HG03103 (cell line): ENCODE measurements at regions not wholly inside any gene's neighbourhood (a gene's known extent, or its start where the extent isn't known, plus 50 kb on each side); places are given as distances from the start of the nearest gene placed in this dataset.
"Not testable (repeated sequence)": the region's sequence is repeated elsewhere in the genome, so short reads cannot be mapped to it uniquely, and the experiment has no call there.

ENCODE experiments used
- ATAC-seq: cut with Tn5 transposase; IDR thresholded peaks from one replicate; pipeline ENCODE4 v1.9.1; 2021; ENCODE audit warnings: low read depth; ENCODE audit not compliant: unreplicated experiment

- ATAC-seq: no peak
Observed at GRCh38 chr14:39664646-39665045, 232.4 kb upstream of the FBXO33 start.

GRCh38 chr14:39641224-39641623, 209.0 kb upstream of the FBXO33 start:
- no peak for ATAC-seq

DNA sequence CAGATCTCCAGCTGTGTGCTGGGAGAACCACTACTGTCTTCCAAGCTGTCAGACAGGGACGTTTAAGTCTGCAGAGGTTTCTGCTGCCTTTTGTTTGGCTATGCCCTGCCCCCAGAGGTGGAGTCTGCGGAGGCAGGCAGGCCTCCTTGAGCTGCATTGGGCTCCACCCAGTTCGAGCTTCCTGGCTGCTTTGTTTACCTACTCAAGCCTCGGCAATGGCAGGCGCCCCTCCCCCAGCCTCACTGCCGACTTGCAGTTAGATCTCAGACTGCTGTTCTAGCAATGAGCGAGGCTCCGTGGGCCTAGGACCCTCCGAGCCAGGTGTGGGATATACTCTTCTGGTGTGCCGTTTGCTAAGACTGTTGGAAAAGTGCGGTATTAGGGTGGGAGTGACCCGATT, 206.8 kb upstream of the FBXO33 start:
- not testable (repeated sequence) for ATAC-seq

DNA sequence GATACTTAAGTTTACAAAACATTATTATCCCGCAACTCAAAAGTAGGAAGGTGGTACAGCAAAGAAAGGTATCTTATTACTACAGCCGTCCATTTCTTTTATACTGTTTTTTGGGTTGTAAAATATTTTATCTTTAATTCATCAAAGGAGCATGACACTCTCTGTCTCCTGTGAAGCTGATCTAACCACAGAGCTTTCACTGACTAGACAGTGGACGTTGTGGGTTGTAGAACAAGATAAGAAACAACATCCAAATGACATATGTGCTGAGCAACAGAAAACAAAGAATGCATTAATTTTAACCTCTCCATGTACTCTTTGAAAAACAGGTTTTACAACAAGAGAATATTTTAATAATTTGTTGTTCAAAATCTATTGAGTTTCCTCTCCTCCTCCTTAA, 195.9 kb upstream of the FBXO33 start:
- ATAC-seq: no peak

DNA sequence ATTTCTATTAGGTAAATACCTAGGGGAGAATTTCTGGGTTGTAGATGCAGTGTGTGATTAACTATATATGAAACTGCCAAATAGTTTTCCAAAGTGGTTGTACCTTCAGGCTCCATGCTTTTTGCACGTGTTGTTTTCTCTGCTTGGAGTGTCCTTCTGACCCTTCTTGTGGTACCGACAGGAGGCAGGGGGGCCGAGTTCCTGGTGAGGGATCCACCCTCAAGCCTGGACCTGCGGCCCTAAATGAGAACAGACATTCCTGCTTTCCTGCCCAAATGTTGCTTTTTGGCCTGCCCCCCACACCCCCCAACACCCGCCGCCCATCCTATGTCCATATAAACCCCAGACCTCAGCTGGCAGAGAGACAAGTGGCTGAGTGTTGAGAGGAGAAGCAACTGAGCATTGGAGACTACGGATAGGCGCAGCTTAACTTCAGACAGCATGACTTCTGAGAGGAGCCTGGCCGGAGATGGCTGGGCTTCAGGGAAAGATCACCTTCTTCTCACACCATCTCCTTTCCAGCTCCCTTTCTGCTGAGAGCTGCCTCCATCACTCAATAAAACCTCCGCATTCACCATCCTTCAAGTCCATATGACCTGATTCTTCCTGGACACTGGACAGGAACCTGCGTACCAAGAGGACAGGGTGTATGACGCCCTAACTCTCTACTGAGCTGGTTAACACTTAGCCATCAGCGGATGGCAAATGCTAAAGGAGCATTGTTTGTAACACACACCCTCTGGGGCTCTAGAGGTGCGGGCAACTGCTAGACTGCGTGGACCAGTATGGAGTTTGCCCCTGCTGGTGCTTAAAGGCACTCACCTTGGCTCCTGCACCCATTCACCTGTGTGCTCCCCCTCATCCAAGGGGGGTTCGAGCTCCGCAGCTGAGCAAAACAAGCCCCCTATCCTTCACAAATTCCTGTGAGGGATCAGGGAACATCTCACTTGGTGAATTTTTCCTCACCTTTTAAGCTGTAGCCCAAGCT, 194.7 kb upstream of the FBXO33 start:
- ATAC-seq: no peak

DNA sequence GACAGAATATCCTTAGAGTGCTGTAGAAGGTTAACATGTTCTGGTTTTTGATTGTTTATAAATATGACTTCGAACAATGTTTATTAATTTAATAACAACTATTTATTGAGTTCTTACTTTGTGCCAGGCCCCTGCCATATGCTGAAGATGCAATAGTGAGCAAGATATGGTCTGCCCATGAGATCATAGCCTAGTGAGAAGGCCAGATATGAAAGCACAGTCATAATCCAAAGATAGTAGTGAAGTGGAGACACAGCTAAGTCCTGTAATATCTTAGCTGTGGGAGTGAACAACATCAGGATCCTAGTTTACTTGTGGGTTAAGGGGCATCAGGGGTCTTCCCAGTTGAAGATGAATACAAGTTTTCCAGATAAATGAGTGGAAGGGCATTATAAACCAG, 189.4 kb upstream of the FBXO33 start:
- ATAC-seq: no peak

- no peak for ATAC-seq
Observed at GRCh38 chr14:39621223-39621622, 189.0 kb upstream of the FBXO33 start.

DNA sequence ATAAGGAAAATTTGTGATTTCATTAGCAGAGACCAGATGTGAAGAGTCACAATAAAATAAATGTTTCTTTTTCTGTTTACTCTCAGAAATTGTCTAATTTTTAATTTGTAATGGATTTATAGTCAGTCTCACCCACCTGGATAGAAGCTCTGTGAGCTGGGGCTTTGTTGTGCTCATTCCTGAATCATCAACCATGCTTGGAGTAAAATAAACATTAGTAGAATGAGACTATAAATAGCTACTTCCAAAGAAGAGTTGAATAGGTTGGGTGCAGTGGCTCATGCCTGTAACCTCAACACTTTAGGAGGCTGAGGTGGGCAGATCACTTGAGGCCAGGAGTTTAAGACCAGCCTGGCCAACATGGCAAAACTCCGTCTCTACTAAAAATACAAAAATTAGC, 185.3 kb upstream of the FBXO33 start:
- no peak for ATAC-seq

- ATAC-seq: no peak
Observed at GRCh38 chr14:39615352-39615751, 183.1 kb upstream of the FBXO33 start.

DNA sequence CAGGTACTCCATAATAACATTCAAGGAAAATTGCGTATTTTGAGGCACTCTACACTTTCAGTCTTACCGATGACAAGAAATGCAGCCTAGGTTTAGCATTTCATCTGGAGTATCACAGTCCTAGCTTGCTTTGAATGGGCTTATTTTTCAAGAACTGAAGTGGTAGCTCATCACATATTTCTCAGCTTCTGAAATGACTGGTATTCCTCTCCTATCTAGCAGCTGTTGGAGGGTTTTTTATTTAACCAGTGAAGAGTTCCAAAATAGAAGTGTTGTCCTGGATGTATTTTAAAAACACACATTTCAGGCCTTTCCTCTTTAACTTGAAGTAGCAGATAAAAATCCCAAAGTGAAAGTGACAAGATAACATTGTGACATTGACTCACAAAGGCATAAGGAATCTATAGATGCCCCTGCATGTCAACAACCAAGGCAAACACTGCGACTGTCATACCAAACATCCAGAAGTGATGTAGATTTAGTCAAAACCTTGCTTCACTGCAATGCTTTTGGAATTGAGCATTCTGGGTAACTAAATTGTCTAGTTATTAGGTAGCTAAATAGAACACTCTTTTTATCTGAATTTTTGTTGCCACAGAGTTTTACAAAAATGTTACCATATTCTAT, 182.2 kb upstream of the FBXO33 start:
- ATAC-seq: no peak

- no peak for ATAC-seq
Observed at GRCh38 chr14:39609119-39609518, 176.9 kb upstream of the FBXO33 start.

GRCh38 chr14:39607978-39608377, 175.7 kb upstream of the FBXO33 start:
- no peak for ATAC-seq

- no peak for ATAC-seq
Observed at GRCh38 chr14:39603942-39604341, 171.7 kb upstream of the FBXO33 start.

GRCh38 chr14:39593377-39593776, 161.1 kb upstream of the FBXO33 start:
- no peak for ATAC-seq

DNA sequence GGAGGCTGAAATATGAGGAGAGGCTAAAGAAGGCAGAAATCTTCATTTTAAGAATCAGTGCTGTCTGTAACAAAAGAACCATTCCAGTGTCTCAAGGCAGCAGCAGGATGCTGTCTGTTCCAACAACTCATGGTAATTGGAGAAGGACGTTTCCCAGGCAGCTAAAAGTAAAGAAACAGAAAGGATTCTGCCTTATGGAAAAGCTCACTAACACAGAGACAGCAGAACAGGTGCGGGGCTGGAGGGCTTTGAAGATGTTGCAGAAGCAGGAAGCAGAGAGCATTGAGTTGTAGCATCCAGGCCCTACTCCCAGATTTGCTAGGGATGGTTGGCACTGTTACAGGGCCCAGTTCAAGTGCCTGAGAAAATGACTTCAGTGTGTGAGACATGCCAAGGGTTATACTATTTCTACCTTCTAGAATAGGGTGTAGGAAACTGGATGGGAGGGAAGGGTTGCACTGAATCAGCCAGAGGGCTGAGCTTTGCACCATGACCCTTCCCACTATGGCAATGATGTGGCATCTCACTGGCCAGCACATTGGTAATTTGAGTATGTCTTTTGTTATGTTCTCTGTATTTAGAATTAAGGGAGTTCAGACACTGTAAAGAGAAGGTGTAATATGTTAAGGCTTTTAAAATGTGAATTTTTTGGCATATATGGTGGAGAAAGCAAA, 160.0 kb upstream of the FBXO33 start:
- no peak for ATAC-seq

DNA sequence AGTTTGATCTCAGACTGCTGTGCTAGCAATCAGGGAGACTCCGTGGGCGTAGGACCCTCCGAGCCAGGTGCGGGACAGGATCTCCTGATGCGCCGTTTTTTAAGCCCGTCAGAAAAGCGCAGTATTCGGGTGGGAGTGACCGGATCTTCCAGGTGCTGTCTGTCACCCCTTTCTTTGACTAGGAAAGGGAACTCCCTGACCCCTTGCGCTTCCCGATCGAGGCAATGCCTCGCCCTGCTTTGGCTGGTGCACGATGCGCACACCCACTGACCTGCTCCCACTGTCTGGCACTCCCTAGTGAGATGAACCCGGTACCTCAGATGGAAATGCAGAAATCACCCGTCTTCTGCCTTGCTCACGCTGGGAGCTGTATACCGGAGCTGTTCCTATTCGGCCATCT, 157.6 kb upstream of the FBXO33 start:
- not testable (repeated sequence) for ATAC-seq

DNA sequence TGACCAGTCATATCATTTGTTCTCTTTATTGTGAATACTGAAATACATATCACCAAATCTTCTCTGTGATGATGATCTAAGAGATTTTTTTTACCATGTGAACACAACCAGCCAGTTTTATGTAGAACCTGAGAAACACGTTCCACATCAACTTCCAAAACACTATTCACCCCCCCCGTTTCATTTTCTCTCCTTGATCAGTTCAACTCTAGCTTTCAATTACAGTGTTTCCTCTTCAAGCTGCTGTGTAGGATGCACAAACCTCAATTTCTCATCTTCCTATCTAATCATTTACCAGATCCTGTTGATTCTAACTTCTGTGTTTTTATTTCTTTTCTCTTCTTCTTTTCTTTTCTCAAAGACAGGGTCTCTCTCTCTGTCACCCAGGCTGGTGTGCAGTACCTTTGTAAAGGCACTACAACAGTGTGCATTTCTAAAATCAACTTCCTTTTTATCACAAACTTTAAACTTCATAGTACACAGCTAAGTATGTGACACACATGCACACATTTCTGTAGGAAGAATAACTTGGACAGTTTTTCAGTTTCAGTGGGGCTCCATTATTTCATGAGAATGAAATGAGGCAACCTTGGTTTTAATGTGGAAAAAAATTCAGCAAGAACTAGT, 149.9 kb upstream of the FBXO33 start:
- ATAC-seq: no peak

GRCh38 chr14:39581474-39581873, 149.2 kb upstream of the FBXO33 start:
- no peak for ATAC-seq

GRCh38 chr14:39580696-39581095, 148.5 kb upstream of the FBXO33 start:
- ATAC-seq: no peak

DNA sequence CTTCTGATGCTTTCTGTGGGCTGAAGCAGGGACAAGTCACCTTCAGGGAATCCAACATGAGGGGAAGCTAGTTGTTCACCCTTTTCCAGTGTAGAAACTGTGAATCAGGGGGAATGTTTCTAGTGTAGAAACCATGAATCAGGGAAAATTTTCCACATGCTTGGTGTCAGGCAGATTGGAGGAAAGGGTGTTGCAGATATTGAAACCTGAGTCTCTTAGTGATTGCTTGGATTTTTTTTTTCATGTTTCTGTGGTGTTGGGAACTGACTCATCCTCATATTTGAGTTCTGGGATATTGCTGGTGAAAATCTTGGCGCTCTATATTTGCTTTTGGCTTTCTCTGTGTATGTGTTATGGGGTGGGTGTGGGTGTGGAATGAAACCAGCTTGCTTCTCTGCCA, 144.5 kb upstream of the FBXO33 start:
- no peak for ATAC-seq

DNA sequence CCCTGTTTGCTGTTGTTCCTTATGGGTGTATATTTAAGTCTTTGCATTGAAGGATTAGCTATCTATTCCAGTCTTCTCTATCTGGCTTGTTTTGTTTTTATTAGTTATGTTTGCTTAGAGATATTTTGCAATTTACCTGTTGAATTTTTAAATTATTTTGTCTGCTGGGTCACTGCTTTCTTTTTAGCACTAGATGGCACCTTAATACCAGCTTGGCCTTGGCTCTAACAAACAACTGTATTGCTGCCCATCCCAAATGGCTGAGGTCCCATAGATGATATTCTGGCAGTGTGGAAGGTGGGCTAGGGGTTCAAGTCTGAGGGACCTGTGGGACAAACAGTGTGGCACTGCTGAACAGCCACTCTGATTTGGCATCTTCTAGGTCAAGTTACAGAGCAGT, 144.0 kb upstream of the FBXO33 start:
- no peak for ATAC-seq
